WTC11 (cell line): ENCODE measurements at regions not wholly inside any gene's neighbourhood (a gene's known extent, or its start where the extent isn't known, plus 50 kb on each side); places are given as distances from the start of the nearest gene placed in this dataset.

Experiments used
- CTCF ChIP-seq: fragments of 200-600 bp; IDR thresholded peaks from 2 replicates; pipeline ENCODE4 v1.8.0; 2022; ENCODE audit warnings: antibody characterized with exemption
- ETV6 ChIP-seq: sonication (generic); formaldehyde crosslinking; IDR thresholded peaks from 2 replicates; pipeline ENCODE4 v1.8.1; 2022; ENCODE audit warnings: mild to moderate bottlenecking, missing genetic modification reagents
- FOXJ3 ChIP-seq: sonication (generic); formaldehyde crosslinking; IDR thresholded peaks from 2 replicates; pipeline ENCODE4 v1.9.0; 2021; ENCODE audit warnings: missing genetic modification reagents, mild to moderate bottlenecking, borderline replicate concordance
- HMGXB4 ChIP-seq: sonication (generic); formaldehyde crosslinking; IDR thresholded peaks from 2 replicates; pipeline ENCODE4 v1.8.1; 2023; ENCODE audit warnings: mild to moderate bottlenecking, moderate library complexity, missing genetic modification reagents
- JAZF1 ChIP-seq: fragments of 250-450 bp; sonication (Bioruptor Pico); IDR thresholded peaks from 2 replicates; pipeline ENCODE4 v1.9.0; 2021; ENCODE audit warnings: moderate library complexity, mild to moderate bottlenecking, inconsistent platforms
- MAX ChIP-seq: sonication (generic); formaldehyde crosslinking; IDR thresholded peaks from 2 replicates; pipeline ENCODE4 v1.8.0; 2022; ENCODE audit warnings: mild to moderate bottlenecking, missing genetic modification reagents
- NR3C1 ChIP-seq: sonication (generic); formaldehyde crosslinking; conservative IDR thresholded peaks from 2 replicates; pipeline ENCODE4 v1.8.1; 2023; ENCODE audit warnings: low read depth, mild to moderate bottlenecking, missing genetic modification reagents
- RELA ChIP-seq: sonication (generic); formaldehyde crosslinking; IDR thresholded peaks from 2 replicates; pipeline ENCODE4 v1.8.1; 2022; ENCODE audit warnings: missing genetic modification reagents, mild to moderate bottlenecking, borderline replicate concordance
- SP1 ChIP-seq: sonication (generic); formaldehyde crosslinking; conservative IDR thresholded peaks from 2 replicates; pipeline ENCODE4 v1.8.1; 2022; ENCODE audit warnings: missing genetic modification reagents
- USF2 ChIP-seq: sonication (generic); formaldehyde crosslinking; IDR thresholded peaks from 2 replicates; pipeline ENCODE4 v1.8.1; 2023; ENCODE audit warnings: mild to moderate bottlenecking, missing genetic modification reagents, moderate library complexity
- ZBTB21 ChIP-seq: sonication (generic); formaldehyde crosslinking; IDR thresholded peaks from 2 replicates; pipeline ENCODE4 v1.8.1; 2023; ENCODE audit warnings: mild to moderate bottlenecking, missing genetic modification reagents, borderline replicate concordance

DNA sequence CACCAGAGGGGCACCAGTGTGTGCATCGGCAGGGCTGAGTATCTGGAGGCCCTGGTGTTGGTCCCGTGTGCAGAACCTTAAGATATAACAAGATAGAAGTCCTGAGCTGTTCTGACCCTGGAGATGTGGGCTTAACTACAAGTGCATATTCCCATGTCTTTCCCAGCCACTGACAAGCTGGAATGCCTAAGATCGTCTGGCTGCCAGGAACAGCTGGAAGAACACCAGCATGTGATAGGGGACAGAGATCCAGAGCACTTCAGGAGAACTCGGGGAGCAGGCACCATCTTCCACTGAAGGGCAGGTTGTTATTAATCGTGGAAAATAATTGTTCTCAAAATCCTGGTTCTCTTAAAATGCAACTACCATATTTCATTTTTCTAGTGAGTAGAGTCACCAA is 419.9 kb upstream of the RUNX1 start:
- TF ChIP-seq CTCF (no peak), SP1 (CRISPR knock-in tag) (no peak), ETV6 (CRISPR knock-in tag) (no peak), FOXJ3 (CRISPR knock-in tag) (no peak), HMGXB4 (no peak), USF2 (CRISPR knock-in tag) (no peak), JAZF1 (CRISPR knock-in tag) (no peak), NR3C1 (no peak), ZBTB21 (CRISPR knock-in tag) (no peak), RELA (no peak), MAX (CRISPR knock-in tag) (no peak)
